IPS DF 4.7 (cell line): ENCODE measurements at regions not wholly inside any gene's neighbourhood (a gene's known extent, or its start where the extent isn't known, plus 50 kb on each side); places are given as distances from the start of the nearest gene placed in this dataset.
"Not testable (repeated sequence)": the region's sequence is repeated elsewhere in the genome, so short reads cannot be mapped to it uniquely, and the experiment has no call there.

ENCODE experiments used
- DNase-seq: peaks from one replicate; pipeline ENCODE4 v3.0.0-alpha.2; 2013; ENCODE audit warnings: low spot score; ENCODE audit errors: extremely low read depth

DNA sequence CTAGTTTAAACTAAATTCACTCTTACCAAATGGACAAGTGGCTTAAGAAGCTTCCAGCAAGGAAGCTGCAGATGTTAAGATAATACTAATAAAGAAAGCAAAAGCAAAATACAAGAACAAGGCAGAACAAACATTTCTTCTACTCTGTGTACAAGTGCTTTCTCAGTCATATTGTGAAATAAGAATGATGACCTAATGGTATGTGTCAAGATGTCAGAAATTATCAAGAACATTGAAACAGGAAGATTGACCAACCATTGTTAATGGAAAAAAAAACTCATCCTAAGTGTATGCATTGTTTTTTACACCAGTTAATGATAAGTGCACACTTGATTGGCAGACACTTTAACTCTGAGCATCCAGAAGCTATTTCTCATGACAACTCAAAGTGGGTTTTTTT, 65.4 kb upstream of the P2RY1 start:
- no peak for DNase-seq

DNA sequence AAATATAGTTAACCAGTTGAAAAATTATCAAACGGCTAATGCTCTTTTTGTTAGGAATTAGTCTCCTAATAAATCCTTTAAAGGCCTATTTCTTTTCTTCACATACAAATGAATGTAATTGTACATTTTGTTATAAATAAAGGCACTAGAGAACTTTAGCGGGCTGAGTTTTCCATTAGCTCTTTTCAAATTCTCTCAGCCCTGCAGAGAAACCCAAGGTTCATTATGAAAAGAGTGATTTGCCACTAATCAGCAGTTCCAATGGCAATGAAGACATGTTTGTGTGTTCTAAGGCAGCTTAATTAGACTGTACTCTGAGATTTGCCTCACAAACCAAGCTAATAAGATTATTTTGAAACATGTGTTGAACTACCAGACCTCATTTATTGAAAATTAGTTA, 64.6 kb upstream of the P2RY1 start:
- no peak for DNase-seq

GRCh38 chr3:152771120-152771519, 63.8 kb upstream of the P2RY1 start:
- DNase-seq: no peak

GRCh38 chr3:152772674-152773225, 62.2 kb upstream of the P2RY1 start:
- no peak for DNase-seq

GRCh38 chr3:152773633-152774032, 61.3 kb upstream of the P2RY1 start:
- DNase-seq: no peak

GRCh38 chr3:152774230-152774629, 60.7 kb upstream of the P2RY1 start:
- DNase-seq: not testable (repeated sequence)

GRCh38 chr3:152778022-152778421, 56.9 kb upstream of the P2RY1 start:
- DNase-seq: no peak

GRCh38 chr3:152779653-152780052, 55.3 kb upstream of the P2RY1 start:
- DNase-seq: peak; percentile 28

DNA sequence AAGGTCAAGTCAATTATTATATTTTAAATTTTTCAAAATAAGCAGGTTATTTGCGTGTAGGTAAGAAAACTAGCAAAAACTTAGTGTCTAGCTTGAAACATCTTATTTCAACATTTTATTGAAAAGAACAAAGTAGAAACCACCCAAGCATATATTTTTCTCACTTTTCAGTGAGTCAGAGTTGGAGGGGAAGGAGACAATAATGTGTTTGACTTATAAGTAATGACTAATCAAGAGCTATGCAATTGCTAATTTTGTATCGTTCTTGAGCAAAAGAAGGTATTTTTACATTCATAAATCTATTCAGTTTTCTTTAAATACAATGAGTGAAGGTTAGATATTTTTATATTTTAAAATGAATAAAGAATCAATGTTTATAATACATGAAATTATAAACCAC, 54.4 kb upstream of the P2RY1 start:
- DNase-seq: no peak

DNA sequence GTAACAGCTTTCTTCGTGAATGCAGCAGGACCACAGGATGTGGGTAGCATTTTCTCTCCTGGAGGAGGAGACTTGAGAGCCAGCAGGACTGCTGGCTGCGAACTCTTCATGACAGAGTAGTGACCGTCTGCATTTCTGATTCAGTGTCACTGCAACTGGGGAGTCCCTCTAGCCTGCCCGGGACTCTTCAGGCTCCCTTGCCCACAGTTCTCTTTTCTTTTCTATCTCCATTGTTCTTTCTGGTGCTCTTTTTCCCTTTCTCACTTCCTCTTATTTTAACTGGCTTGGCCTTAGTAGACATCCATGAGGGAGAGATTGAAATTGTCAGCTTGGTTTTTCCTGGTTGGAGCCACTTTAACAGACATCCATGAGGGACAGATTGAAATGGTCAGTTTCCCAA, 49.9 kb upstream of the P2RY1 start:
- no peak for DNase-seq
